MM.1S (cell line): ENCODE measurements at regions not wholly inside any gene's neighbourhood (a gene's known extent, or its start where the extent isn't known, plus 50 kb on each side); places are given as distances from the start of the nearest gene placed in this dataset.

Source experiments
- DNase-seq: peaks from one replicate; pipeline ENCODE4 v3.0.0-alpha.2; 2015
- H2AFZ ChIP-seq: fragments of 300-600 bp; sonication (generic); 2 replicates; pipeline ENCODE4 v1.6.0; 2016; ENCODE audit warnings: antibody characterized with exemption, low read length
- H3F3A ChIP-seq: fragments of 300-600 bp; sonication (generic); 2 replicates; pipeline ENCODE4 v1.6.1; 2016; ENCODE audit warnings: mild to moderate bottlenecking, antibody characterized with exemption, low read length, moderate library complexity, mixed read lengths; ENCODE audit not compliant: insufficient read depth
- H3K27ac ChIP-seq: fragments of 300-600 bp; sonication (generic); 2 replicates; pipeline ENCODE4 v1.5.1; 2016; ENCODE audit warnings: mild to moderate bottlenecking, low read length
- H3K27me3 ChIP-seq: fragments of 300-600 bp; sonication (generic); replicated peaks from 2 replicates; pipeline ENCODE4 v1.6.0; 2016; ENCODE audit warnings: low read length; ENCODE audit not compliant: insufficient read depth
- H3K36me3 ChIP-seq: fragments of 300-600 bp; sonication (generic); replicated peaks from 2 replicates; pipeline ENCODE4 v1.6.1; 2016; ENCODE audit warnings: mild to moderate bottlenecking, low read length, mixed read lengths; ENCODE audit not compliant: insufficient read depth
- H3K4me1 ChIP-seq: fragments of 300-600 bp; sonication (generic); 2 replicates; pipeline ENCODE4 v1.6.1; 2016; ENCODE audit warnings: low read length, mixed read lengths
- H3K4me2 ChIP-seq: fragments of 300-600 bp; sonication (generic); 2 replicates; pipeline ENCODE4 v1.6.0; 2016; ENCODE audit warnings: low read depth, low read length
- H3K4me3 ChIP-seq: fragments of 300-600 bp; sonication (generic); 2 replicates; pipeline ENCODE4 v1.5.1; 2016; ENCODE audit warnings: low read length, mixed read lengths
- H3K79me2 ChIP-seq: fragments of 300-600 bp; sonication (generic); 2 replicates; pipeline ENCODE4 v1.6.1; 2016; ENCODE audit warnings: mixed run types, low read length, mixed read lengths
- H3K9ac ChIP-seq: fragments of 300-600 bp; sonication (generic); 2 replicates; pipeline ENCODE4 v1.6.1; 2016; ENCODE audit warnings: low read length, mixed read lengths
- H3K9me2 ChIP-seq: fragments of 300-600 bp; sonication (generic); replicated peaks from 2 replicates; pipeline ENCODE4 v1.6.1; 2016; ENCODE audit warnings: mild to moderate bottlenecking, low read length, mixed read lengths; ENCODE audit not compliant: insufficient read depth
- H3K9me3 ChIP-seq: fragments of 300-600 bp; sonication (generic); replicated peaks from 2 replicates; pipeline ENCODE4 v1.6.1; 2016; ENCODE audit warnings: mild to moderate bottlenecking, low read length, mixed read lengths; ENCODE audit not compliant: insufficient read depth
- H4K20me1 ChIP-seq: fragments of 300-600 bp; sonication (generic); 2 replicates; pipeline ENCODE4 v1.6.1; 2016; ENCODE audit warnings: mild to moderate bottlenecking, low read length, moderate library complexity, mixed read lengths; ENCODE audit not compliant: insufficient read depth
- CTCF ChIP-seq: fragments of 300-600 bp; sonication (generic); IDR thresholded peaks from 2 replicates; pipeline ENCODE4 v1.5.1; 2016; ENCODE audit warnings: antibody characterized with exemption, low read length, mixed read lengths
- EZH2 ChIP-seq: fragments of 300-600 bp; sonication (generic); optimal IDR thresholded peaks from 2 replicates; pipeline ENCODE3; 2017; ENCODE audit warnings: low read depth, mild to moderate bottlenecking, antibody characterized with exemption, low read length, mixed read lengths
- EZH2phosphoT487 ChIP-seq: fragments of 300-600 bp; sonication (generic); IDR thresholded peaks from 2 replicates; pipeline ENCODE4 v1.6.1; 2018; ENCODE audit warnings: antibody characterized with exemption, low read length

DNA sequence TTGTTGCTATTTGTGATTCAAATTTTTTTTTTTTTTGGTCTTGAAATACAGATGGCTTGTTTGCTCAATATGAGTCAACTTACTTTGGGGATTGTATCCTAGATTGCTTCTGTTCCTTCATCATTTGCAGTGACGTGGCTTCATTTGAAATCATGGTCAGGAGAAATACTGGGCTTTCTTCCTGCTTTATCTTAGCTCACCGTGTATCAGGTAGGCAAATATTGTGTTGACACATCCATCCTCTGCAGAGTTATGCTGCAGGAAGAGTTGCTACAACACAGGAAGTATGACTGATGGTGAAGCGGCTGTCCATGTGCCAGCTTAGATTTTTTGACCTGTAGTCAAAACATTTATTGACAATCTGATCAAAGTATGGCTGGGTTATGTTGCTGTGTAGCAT is 232.2 kb downstream of the C4orf33 start:
- Histone ChIP-seq H2AFZ (no peak overlapping the region), H3K4me1 (no peaks in the 10 kb centered on the region), H3K79me2 (no peaks in the 10 kb centered on the region), H3K9ac (no peak overlapping the region), H3F3A (no peaks in the 10 kb centered on the region), H3K27ac (no peak overlapping the region), H3K4me2 (no peak overlapping the region), H4K20me1 (no peaks in the 10 kb centered on the region), H3K27me3 (no peaks in the 10 kb centered on the region), H3K36me3 (no peaks in the 10 kb centered on the region), H3K4me3 (no peak overlapping the region), H3K9me2 (no peaks in the 10 kb centered on the region), H3K9me3 (no peaks in the 10 kb centered on the region)
- TF ChIP-seq EZH2, result no peak
- no peak for TF ChIP-seq CTCF
- no peak for TF ChIP-seq EZH2phosphoT487
- no peak for DNase-seq

- Histone ChIP-seq H3K4me1 (no peaks in the 10 kb centered on the region), H3K27me3 (no peaks in the 10 kb centered on the region), H3K9ac (no peak overlapping the region), H3K36me3 (no peaks in the 10 kb centered on the region), H3K4me3 (no peak overlapping the region), H3K9me3 (no peaks in the 10 kb centered on the region), H3K79me2 (no peaks in the 10 kb centered on the region), H3K9me2 (no peaks in the 10 kb centered on the region), H3F3A (no peaks in the 10 kb centered on the region), H3K4me2 (no peak overlapping the region), H2AFZ (no peak overlapping the region), H3K27ac (no peak overlapping the region), H4K20me1 (no peaks in the 10 kb centered on the region)
- no peak for DNase-seq
- TF ChIP-seq EZH2phosphoT487 (no peak), CTCF (no peak), EZH2 (no peak)
Measured at GRCh38 chr4:129334136-129334535, 238.2 kb downstream of the C4orf33 start.

DNA sequence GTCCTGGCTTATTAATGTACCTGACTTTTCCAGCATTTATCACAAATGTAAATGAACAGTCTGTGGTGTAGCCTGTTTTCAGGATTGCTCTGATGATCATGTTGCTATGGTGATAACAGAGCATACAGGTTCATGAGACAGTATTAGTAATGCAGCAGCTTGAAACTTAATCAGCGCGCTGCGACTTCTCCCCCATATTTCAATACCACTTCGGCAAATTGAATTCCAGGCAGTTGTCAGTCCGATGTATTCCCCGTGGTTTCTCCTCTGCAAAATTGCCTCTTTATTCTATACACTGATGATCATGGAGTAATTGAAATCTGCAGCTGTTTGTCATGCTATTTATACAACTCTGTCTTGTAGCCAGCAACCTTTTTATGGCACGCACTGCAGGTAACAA is 239.3 kb downstream of the C4orf33 start:
- no peak overlapping the region for H3K9ac ChIP-seq
- no peak for DNase-seq
- H3K4me1 ChIP-seq, result no peaks in the 10 kb centered on the region
- TF ChIP-seq EZH2phosphoT487 (no peak), CTCF (no peak), EZH2 (no peak)
- H3K4me3 ChIP-seq, result no peak overlapping the region
- no peaks in the 10 kb centered on the region for H3K36me3 ChIP-seq
- H3K9me2 ChIP-seq, result no peaks in the 10 kb centered on the region
- no peak overlapping the region for H3K27ac ChIP-seq
- H3K27me3 ChIP-seq, result no peaks in the 10 kb centered on the region
- no peaks in the 10 kb centered on the region for H3F3A ChIP-seq
- no peaks in the 10 kb centered on the region for H3K79me2 ChIP-seq
- H2AFZ ChIP-seq, result no peak overlapping the region
- H3K9me3 ChIP-seq, result no peaks in the 10 kb centered on the region
- no peaks in the 10 kb centered on the region for H4K20me1 ChIP-seq
- no peak overlapping the region for H3K4me2 ChIP-seq
